NT2/D1 (cell line): ENCODE measurements at regions not wholly inside any gene's neighbourhood (a gene's known extent, or its start where the extent isn't known, plus 50 kb on each side); places are given as distances from the start of the nearest gene placed in this dataset.

Experiments used
- YY1 ChIP-seq: IDR thresholded peaks from 2 replicates; pipeline ENCODE4 v1.6.1; 2011; ENCODE audit not compliant: insufficient read length, insufficient read depth
- ZNF274 ChIP-seq: IDR thresholded peaks from 2 replicates; pipeline ENCODE4 v1.6.1; 2011; ENCODE audit warnings: mild to moderate bottlenecking, low read depth, low read length

GRCh38 chr1:14103878-14104430 is 404.0 kb downstream of the PRDM2 start:
- TF ChIP-seq YY1: no peak
- no peak for TF ChIP-seq ZNF274
